22Rv1 (cell line): ENCODE measurements at regions not wholly inside any gene's neighbourhood (a gene's known extent, or its start where the extent isn't known, plus 50 kb on each side); places are given as distances from the start of the nearest gene placed in this dataset.

ENCODE experiments used
- ZFX ChIP-seq: fragments of 450-650 bp; IDR thresholded peaks from 2 replicates; pipeline ENCODE4 v1.6.1; 2017; ENCODE audit warnings: antibody characterized with exemption, borderline replicate concordance
- TF ChIP-seq, protein P1 (sequence below): fragments of 450-650 bp; IDR thresholded peaks from 2 replicates; pipeline ENCODE4 v1.5.1; 2017; ENCODE audit warnings: mild to moderate bottlenecking

DNA sequence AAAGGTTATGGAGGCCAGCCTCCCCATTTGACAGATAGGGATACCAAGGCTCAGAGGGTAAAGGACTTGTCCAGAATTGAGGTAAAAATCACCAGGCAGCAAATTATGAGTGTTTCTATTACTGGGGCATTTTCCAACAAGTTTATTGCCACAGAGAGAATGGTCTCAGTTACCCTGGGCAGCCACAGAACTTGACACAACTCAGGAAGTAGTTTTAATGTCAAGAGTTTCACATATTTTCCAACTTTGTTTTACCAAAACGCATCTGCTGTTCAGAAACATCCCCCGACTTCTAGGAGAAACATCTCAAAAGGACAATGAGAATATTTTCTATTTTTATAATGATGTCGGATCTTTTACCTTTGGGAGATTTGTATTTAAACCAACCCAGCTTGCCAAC is 107.5 kb upstream of the MRPS22 start:
- TF ChIP-seq, protein P1, sequence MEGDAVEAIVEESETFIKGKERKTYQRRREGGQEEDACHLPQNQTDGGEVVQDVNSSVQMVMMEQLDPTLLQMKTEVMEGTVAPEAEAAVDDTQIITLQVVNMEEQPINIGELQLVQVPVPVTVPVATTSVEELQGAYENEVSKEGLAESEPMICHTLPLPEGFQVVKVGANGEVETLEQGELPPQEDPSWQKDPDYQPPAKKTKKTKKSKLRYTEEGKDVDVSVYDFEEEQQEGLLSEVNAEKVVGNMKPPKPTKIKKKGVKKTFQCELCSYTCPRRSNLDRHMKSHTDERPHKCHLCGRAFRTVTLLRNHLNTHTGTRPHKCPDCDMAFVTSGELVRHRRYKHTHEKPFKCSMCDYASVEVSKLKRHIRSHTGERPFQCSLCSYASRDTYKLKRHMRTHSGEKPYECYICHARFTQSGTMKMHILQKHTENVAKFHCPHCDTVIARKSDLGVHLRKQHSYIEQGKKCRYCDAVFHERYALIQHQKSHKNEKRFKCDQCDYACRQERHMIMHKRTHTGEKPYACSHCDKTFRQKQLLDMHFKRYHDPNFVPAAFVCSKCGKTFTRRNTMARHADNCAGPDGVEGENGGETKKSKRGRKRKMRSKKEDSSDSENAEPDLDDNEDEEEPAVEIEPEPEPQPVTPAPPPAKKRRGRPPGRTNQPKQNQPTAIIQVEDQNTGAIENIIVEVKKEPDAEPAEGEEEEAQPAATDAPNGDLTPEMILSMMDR: no peak
- TF ChIP-seq ZFX: no peak
